Tibial nerve (tissue), 4 donors: ENCODE measurements at regions not wholly inside any gene's neighbourhood (a gene's known extent, or its start where the extent isn't known, plus 50 kb on each side); places are given as distances from the start of the nearest gene placed in this dataset.

Source experiments
- EP300 ChIP-seq, 2 donors: sonication (generic); formaldehyde crosslinking; IDR thresholded peaks; one replicate each; pipeline ENCODE4 v1.6.1; 2017; ENCODE audit warnings: antibody characterized with exemption in 2 of 2, mild to moderate bottlenecking in 1 of 2
- POLR2A ChIP-seq, 2 donors: fragments of 450-650 bp; IDR thresholded peaks; one replicate each; pipeline ENCODE4 v1.6.1; 2017; ENCODE audit warnings: antibody characterized with exemption in 2 of 2, mild to moderate bottlenecking in 2 of 2, moderate library complexity in 2 of 2
- TF ChIP-seq, protein P1 (sequence below), 5 experiments: fragments of 200-600 bp in 3 of 5; fragments of 450-650 bp in 2 of 5; sonication (generic) in 3 of 5; IDR thresholded peaks; one replicate each; pipeline ENCODE4 v1.5.1; 2016 to 2019; ENCODE audit warnings: antibody characterized with exemption in 5 of 5, mild to moderate bottlenecking in 3 of 5, moderate library complexity in 2 of 5

DNA sequence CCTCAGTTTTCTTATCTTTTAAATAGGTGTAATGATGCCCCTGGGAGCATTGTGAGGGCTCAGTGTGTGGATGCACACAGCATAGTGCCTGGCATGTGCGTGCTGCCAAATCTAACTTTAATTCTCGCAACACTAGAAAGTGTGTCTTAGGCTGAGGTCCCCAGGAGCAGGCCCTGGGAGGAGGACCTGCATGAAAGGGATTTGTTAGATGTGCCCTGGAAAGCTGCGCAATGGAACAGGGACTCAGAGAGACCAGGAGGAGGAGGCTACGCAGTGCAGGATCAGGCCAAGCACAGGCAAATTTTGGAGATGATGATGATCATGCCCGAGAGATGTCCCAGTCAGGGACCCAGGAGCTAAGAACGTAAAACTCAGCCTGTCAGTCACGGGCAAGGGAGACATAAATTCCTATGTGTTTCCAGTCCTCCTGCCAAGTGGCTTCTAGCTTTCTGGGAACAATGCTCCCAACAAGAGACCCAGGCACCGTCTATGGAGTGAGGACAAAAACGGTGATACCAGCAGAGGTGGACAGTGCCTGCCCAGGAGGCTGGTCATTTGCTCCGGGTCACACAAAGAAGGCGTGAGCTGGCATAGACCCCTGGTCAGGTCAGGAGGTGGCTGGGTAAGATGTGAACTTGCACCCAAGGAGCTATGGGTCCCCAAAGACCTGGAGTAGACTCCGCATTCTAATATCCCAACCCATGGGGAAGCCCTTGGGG, 352.2 kb upstream of the TNRC6C start:
- TF ChIP-seq, protein P1, sequence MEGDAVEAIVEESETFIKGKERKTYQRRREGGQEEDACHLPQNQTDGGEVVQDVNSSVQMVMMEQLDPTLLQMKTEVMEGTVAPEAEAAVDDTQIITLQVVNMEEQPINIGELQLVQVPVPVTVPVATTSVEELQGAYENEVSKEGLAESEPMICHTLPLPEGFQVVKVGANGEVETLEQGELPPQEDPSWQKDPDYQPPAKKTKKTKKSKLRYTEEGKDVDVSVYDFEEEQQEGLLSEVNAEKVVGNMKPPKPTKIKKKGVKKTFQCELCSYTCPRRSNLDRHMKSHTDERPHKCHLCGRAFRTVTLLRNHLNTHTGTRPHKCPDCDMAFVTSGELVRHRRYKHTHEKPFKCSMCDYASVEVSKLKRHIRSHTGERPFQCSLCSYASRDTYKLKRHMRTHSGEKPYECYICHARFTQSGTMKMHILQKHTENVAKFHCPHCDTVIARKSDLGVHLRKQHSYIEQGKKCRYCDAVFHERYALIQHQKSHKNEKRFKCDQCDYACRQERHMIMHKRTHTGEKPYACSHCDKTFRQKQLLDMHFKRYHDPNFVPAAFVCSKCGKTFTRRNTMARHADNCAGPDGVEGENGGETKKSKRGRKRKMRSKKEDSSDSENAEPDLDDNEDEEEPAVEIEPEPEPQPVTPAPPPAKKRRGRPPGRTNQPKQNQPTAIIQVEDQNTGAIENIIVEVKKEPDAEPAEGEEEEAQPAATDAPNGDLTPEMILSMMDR (IDR thresholded peaks at IDR 0.05), result no peak
- TF ChIP-seq POLR2A (IDR thresholded peaks at IDR 0.05), result no peak
- TF ChIP-seq EP300 (IDR thresholded peaks at IDR 0.05), result no peak
